HG02642 (cell line): ENCODE measurements at regions not wholly inside any gene's neighbourhood (a gene's known extent, or its start where the extent isn't known, plus 50 kb on each side); places are given as distances from the start of the nearest gene placed in this dataset.

ENCODE experiments used
- ATAC-seq: cut with Tn5 transposase; IDR thresholded peaks from one replicate; pipeline ENCODE4 v1.9.1; 2021; ENCODE audit warnings: mild to moderate bottlenecking; ENCODE audit not compliant: unreplicated experiment, poor library complexity

- no peak for ATAC-seq
These were observed 61.4 kb upstream of the IFNG-AS1 start for GRCh38 chr12:67927815-67928214.

GRCh38 chr12:67928621-67929383 lies 60.4 kb upstream of the IFNG-AS1 start:
- ATAC-seq, result no peak

- ATAC-seq, result no peak
These were observed 59.9 kb upstream of the IFNG-AS1 start for GRCh38 chr12:67929384-67929772.

- no peak for ATAC-seq
These were observed 51.4 kb upstream of the IFNG-AS1 start for GRCh38 chr12:67937822-67938221.
